Ascending aorta (tissue), 2 donors: ENCODE measurements at regions not wholly inside any gene's neighbourhood (a gene's known extent, or its start where the extent isn't known, plus 50 kb on each side); places are given as distances from the start of the nearest gene placed in this dataset.

Experiments
- DNase-seq, 2 donors: peaks; one replicate each; pipeline ENCODE4 v3.0.0-alpha.2; 2019; ENCODE audit warnings: low spot score in 2 of 2
- H3K27ac ChIP-seq, 2 donors: fragments of 200-600 bp; sonication (generic); one replicate each; pipeline ENCODE4 v1.5.1; 2016 to 2017; ENCODE audit warnings: mild to moderate bottlenecking in 1 of 2
- H3K27me3 ChIP-seq: fragments of 200-600 bp; sonication (generic); one replicate; pipeline ENCODE4 v1.5.1; 2017
- H3K36me3 ChIP-seq, 2 donors: fragments of 200-600 bp; sonication (generic); one replicate each; pipeline ENCODE4 v1.5.1; 2016
- H3K4me1 ChIP-seq, 2 donors: fragments of 200-600 bp; sonication (generic); one replicate each; pipeline ENCODE4 v1.5.1; 2016 to 2017; ENCODE audit warnings: mild to moderate bottlenecking in 1 of 2
- H3K4me3 ChIP-seq, 2 donors: fragments of 200-600 bp; sonication (generic); one replicate each; pipeline ENCODE4 v1.5.1; 2016 to 2017; ENCODE audit warnings: mild to moderate bottlenecking in 1 of 2
- H3K9me3 ChIP-seq, 2 donors: fragments of 200-600 bp; sonication (generic); one replicate each; pipeline ENCODE4 v1.5.1; 2016
- intact Hi-C: fragments of 100-400 bp; cut with DNase I; formaldehyde crosslinking; loops from one replicate; pipeline ENCODE4 v1.15.1; 2023
- TF ChIP-seq, protein P1 (sequence below), 3 experiments: fragments of 200-600 bp in 2 of 3; fragments of 450-650 bp in 1 of 3; sonication (generic) in 2 of 3; IDR thresholded peaks; one replicate each; pipeline ENCODE4 v1.5.1; 2016 to 2019; ENCODE audit warnings: antibody characterized with exemption in 3 of 3, mild to moderate bottlenecking in 1 of 3, moderate library complexity in 1 of 3

DNA sequence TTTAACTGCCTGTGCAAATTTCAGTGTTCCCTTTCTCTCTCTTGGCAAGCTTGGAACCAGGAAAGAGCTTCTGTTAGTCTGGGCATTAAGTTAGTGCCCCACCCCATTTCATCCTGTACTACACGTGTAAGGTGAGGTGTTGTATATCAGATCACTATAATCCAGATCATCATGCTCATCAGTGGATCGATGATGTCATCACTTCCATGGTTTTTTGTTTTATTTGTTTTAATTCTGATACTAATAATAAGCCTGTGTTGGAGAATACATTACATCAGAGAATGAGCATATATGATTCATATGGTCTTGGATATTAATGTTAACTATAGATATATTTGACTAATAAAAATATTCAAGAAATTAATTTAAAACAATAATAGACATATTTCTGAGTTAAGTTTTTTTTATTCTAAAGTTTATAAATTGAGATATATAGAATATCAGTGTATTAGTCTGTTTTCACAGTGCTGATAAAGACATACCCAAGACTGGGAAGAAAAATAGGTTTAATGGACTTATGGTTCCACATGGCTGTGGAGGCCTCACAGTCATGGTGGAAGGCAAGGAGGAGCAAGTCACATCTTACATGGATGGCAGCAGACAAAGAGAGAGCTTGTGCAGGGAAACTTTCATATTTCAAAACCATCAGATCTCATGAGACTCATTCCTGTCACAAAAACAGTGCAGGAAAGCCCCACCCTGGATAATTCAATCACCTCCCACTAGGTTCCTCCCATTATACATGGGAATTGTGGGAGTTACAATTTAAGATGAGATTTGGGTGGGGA, 588.3 kb upstream of the B3GALT2 start:
- intact Hi-C loops = no loop called here
- DNase-seq = no peak
- Histone ChIP-seq H3K4me3 (no peak overlapping the region), H3K36me3 (no peaks in the 10 kb centered on the region), H3K27me3 (no peaks in the 10 kb centered on the region), H3K27ac (no peak overlapping the region), H3K9me3 (no peaks in the 10 kb centered on the region), H3K4me1 (no peaks in the 10 kb centered on the region)
- TF ChIP-seq, protein P1, sequence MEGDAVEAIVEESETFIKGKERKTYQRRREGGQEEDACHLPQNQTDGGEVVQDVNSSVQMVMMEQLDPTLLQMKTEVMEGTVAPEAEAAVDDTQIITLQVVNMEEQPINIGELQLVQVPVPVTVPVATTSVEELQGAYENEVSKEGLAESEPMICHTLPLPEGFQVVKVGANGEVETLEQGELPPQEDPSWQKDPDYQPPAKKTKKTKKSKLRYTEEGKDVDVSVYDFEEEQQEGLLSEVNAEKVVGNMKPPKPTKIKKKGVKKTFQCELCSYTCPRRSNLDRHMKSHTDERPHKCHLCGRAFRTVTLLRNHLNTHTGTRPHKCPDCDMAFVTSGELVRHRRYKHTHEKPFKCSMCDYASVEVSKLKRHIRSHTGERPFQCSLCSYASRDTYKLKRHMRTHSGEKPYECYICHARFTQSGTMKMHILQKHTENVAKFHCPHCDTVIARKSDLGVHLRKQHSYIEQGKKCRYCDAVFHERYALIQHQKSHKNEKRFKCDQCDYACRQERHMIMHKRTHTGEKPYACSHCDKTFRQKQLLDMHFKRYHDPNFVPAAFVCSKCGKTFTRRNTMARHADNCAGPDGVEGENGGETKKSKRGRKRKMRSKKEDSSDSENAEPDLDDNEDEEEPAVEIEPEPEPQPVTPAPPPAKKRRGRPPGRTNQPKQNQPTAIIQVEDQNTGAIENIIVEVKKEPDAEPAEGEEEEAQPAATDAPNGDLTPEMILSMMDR (IDR thresholded peaks at IDR 0.05) = no peak

DNA sequence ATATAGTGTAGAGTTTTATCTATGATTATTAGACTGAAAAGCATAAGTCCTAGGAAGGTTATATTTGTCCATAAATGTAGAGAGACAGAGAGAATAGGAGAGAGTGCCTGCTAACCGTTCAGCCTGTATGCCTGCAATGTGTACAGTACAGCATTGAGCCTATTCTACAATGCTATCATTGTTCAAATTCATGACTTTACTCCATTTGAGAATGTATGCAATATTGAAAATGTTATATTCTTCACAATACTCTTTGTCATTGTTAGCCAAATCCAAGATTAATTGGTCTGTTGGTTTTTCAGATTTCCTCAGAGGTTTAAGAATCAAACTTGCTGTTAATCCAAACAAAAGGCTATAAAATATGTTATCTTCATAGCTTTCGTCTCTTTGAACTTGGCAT, 585.2 kb upstream of the B3GALT2 start:
- TF ChIP-seq, protein P1 (IDR thresholded peaks at IDR 0.05) = no peak

DNA sequence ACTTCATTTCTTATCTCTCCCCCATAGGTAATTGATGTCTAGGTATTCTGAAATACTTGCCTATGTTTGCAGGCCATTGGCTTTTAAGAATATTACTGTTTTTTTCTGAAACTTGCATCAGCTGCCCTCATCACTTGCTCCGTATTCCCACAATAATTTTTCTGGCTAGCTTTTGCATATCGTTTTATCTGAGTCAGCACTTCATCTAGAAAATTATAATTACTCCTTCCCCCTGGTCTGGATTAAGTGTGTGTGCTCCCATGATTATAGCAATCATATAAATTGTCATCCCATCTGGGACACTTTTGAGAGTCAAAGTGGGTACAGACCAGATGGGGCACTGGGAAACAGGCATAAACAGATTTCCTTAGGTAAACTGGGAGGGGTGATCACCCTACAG, 583.2 kb upstream of the B3GALT2 start:
- intact Hi-C loops = no loop called here
- H3K4me3 ChIP-seq = no peak overlapping the region
- H3K27me3 ChIP-seq = no peaks in the 10 kb centered on the region
- TF ChIP-seq, protein P1 (IDR thresholded peaks at IDR 0.05) = no peak
- no peaks in the 10 kb centered on the region for H3K9me3 ChIP-seq
- no peak for DNase-seq
- H3K36me3 ChIP-seq = no peaks in the 10 kb centered on the region
- no peak overlapping the region for H3K27ac ChIP-seq
- H3K4me1 ChIP-seq = no peaks in the 10 kb centered on the region

More for the DNA sequence above, 585.2 kb upstream of the B3GALT2 start:
- Histone ChIP-seq H3K4me3 (no peak overlapping the region), H3K27me3 (no peaks in the 10 kb centered on the region), H3K4me1 (no peaks in the 10 kb centered on the region), H3K9me3 (no peaks in the 10 kb centered on the region), H3K36me3 (no peaks in the 10 kb centered on the region), H3K27ac (no peak overlapping the region)
- intact Hi-C loops = no loop called here
- no peak for DNase-seq

DNA sequence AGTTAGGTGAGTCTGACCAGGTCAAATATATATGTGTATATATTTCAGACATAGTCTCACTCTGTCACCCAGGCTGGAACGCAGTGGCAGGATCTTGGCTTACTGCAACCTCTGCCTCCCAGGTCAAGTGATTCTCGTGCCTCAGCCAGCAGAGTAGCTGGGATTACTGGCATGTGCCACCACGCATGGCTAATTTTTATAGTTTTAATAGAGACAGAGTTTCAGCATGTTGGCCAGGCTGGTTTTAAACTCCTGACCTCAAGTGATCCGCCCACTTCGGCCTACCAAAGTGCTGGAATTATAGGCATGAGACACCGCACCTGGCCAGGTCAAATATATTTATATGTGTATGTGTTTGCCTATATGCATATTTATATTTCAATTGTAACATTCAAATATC, 581.5 kb upstream of the B3GALT2 start:
- no peak for DNase-seq
- H3K4me3 ChIP-seq = no peak overlapping the region
- no peak overlapping the region for H3K27ac ChIP-seq
- intact Hi-C loops = no loop called here
- H3K9me3 ChIP-seq = no peaks in the 10 kb centered on the region
- H3K4me1 ChIP-seq = no peaks in the 10 kb centered on the region
- H3K36me3 ChIP-seq = no peaks in the 10 kb centered on the region
- TF ChIP-seq, protein P1 (IDR thresholded peaks at IDR 0.05) = no peak
- H3K27me3 ChIP-seq = no peaks in the 10 kb centered on the region

DNA sequence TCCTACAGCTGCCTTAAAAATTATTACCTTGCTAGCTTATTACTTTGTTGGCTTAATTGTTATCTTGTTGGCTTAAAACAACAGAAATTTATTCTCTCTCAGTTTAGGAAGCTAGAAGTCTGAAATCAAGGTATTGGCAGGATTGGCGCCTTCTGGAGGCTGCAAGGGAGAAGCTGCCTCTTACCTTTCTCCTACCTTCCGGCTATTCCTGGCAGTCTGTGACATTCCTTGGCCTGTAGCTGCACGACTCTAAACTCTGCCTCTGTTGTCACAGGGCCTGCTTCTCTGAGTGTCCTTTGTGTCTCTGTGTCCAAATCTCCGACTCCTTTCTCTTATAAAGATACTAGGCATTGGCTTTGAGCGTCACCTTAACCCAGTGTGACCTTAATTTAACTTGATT, 579.9 kb upstream of the B3GALT2 start:
- H3K9me3 ChIP-seq = no peaks in the 10 kb centered on the region
- intact Hi-C loops = no loop called here
- DNase-seq = no peak

More for the DNA sequence above, 579.9 kb upstream of the B3GALT2 start:
- Histone ChIP-seq H3K27me3 (no peaks in the 10 kb centered on the region), H3K27ac (no peak overlapping the region), H3K36me3 (no peaks in the 10 kb centered on the region), H3K4me3 (no peak overlapping the region), H3K4me1 (no peaks in the 10 kb centered on the region)
- TF ChIP-seq, protein P1 (IDR thresholded peaks at IDR 0.05) = no peak
